KMS-11 (cell line): ENCODE measurements at regions not wholly inside any gene's neighbourhood (a gene's known extent, or its start where the extent isn't known, plus 50 kb on each side); places are given as distances from the start of the nearest gene placed in this dataset.
A peak's percentile ranks its signal among the peaks of the same experiment; 100 is the strongest.

ENCODE experiments used
- H2AFZ ChIP-seq: fragments of 200-600 bp; sonication (generic); 2 replicates; pipeline ENCODE4 v1.6.1; 2016; ENCODE audit warnings: antibody characterized with exemption, mixed run types, low read depth
- H3K27ac ChIP-seq: fragments of 200-600 bp; sonication (generic); 2 replicates; pipeline ENCODE4 v1.6.1; 2016; ENCODE audit warnings: mild to moderate bottlenecking, mixed run types
- H3K27me3 ChIP-seq: fragments of 200-600 bp; sonication (generic); 2 replicates; pipeline ENCODE4 v1.6.1; 2017; ENCODE audit warnings: mild to moderate bottlenecking, low read depth, mixed run types, moderate library complexity; ENCODE audit not compliant: insufficient read depth
- H3K36me3 ChIP-seq: fragments of 200-600 bp; sonication (generic); 2 replicates; pipeline ENCODE4 v1.6.1; 2017; ENCODE audit warnings: mild to moderate bottlenecking, mixed run types; ENCODE audit not compliant: insufficient read depth
- H3K4me1 ChIP-seq: fragments of 200-600 bp; sonication (generic); 2 replicates; pipeline ENCODE4 v1.6.1; 2016; ENCODE audit warnings: mild to moderate bottlenecking, low read depth, mixed run types; ENCODE audit not compliant: poor library complexity, severe bottlenecking
- H3K4me2 ChIP-seq: fragments of 200-600 bp; sonication (generic); 2 replicates; pipeline ENCODE4 v1.7.0; 2016; ENCODE audit warnings: mild to moderate bottlenecking, mixed run types
- H3K4me3 ChIP-seq: fragments of 200-600 bp; sonication (generic); IDR thresholded peaks from 2 replicates; pipeline ENCODE4 v1.6.1; 2017; ENCODE audit warnings: low read depth, low read length, mixed read lengths; ENCODE audit not compliant: insufficient read depth
- H3K79me2 ChIP-seq: fragments of 200-600 bp; sonication (generic); 2 replicates; pipeline ENCODE4 v1.6.1; 2016; ENCODE audit warnings: low read depth, mixed run types; ENCODE audit not compliant: insufficient read depth
- H3K9ac ChIP-seq: fragments of 200-600 bp; sonication (generic); 2 replicates; pipeline ENCODE4 v1.6.1; 2016; ENCODE audit warnings: mild to moderate bottlenecking, mixed run types
- H4K20me1 ChIP-seq: fragments of 200-600 bp; sonication (generic); 2 replicates; pipeline ENCODE4 v1.6.1; 2016; ENCODE audit warnings: mild to moderate bottlenecking, mixed run types; ENCODE audit not compliant: insufficient read depth
- TF ChIP-seq, protein P1 (sequence below): fragments of 200-600 bp; sonication (generic); conservative IDR thresholded peaks from 2 replicates; pipeline ENCODE4 v1.6.1; 2017; ENCODE audit warnings: low read depth, mild to moderate bottlenecking, antibody characterized with exemption, low read length, moderate library complexity, mixed read lengths

DNA sequence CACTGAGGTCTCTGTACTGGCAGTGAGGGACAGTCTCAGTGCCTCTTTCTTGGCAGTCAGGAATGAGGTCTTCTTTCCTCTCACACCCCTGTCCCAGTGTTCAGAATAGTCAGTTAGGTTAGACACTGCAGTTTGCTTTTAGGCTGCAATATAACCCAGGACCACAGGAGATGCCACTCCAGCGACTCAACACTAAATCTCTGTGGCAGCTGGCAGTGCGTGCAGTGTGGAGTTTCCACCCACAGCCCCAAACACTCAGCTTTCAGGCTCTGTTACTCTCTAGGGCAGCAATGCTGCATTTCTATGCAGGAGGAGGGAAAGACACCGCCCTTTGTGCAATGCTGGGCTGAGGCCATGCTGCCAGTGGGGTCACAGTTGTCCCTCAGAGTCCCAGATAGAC lies 150.2 kb upstream of the SUCLG2 start:
- Histone ChIP-seq H3K4me2 (no peak overlapping the region), H3K27ac (no peak overlapping the region), H3K4me3 (no peak overlapping the region), H3K4me1 (no peaks in the 10 kb centered on the region), H3K27me3 (no peaks in the 10 kb centered on the region), H3K79me2 (no peaks in the 10 kb centered on the region), H4K20me1 (no peaks in the 10 kb centered on the region), H3K9ac (no peak overlapping the region), H2AFZ (no peak overlapping the region), H3K36me3 (no peaks in the 10 kb centered on the region)
- TF ChIP-seq, protein P1, sequence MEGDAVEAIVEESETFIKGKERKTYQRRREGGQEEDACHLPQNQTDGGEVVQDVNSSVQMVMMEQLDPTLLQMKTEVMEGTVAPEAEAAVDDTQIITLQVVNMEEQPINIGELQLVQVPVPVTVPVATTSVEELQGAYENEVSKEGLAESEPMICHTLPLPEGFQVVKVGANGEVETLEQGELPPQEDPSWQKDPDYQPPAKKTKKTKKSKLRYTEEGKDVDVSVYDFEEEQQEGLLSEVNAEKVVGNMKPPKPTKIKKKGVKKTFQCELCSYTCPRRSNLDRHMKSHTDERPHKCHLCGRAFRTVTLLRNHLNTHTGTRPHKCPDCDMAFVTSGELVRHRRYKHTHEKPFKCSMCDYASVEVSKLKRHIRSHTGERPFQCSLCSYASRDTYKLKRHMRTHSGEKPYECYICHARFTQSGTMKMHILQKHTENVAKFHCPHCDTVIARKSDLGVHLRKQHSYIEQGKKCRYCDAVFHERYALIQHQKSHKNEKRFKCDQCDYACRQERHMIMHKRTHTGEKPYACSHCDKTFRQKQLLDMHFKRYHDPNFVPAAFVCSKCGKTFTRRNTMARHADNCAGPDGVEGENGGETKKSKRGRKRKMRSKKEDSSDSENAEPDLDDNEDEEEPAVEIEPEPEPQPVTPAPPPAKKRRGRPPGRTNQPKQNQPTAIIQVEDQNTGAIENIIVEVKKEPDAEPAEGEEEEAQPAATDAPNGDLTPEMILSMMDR, result no peak

DNA sequence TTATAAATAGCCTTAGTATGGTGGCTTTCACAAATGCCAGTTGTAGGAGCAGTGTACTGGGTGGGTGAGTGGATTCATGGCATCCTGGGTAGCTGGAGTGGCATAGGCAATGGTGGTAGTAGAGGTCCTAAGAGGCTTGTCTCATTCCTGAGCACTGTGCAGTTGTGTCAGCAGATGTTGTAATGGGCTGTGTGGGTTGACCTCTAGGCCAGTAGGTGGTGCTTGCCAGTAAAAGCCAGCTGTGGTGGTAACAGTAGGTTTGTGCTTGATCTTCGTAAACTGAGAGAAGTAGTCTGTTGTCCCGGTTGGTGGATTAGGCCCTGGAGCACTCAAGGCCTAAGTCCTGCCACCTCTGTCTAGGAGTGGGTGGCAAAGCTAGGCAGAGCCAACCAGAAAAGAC lies 149.7 kb upstream of the SUCLG2 start:
- H2AFZ ChIP-seq, result no peak overlapping the region
- no peak overlapping the region for H3K27ac ChIP-seq
- no peaks in the 10 kb centered on the region for H4K20me1 ChIP-seq
- H3K27me3 ChIP-seq, result no peaks in the 10 kb centered on the region
- H3K36me3 ChIP-seq, result no peaks in the 10 kb centered on the region
- no peak overlapping the region for H3K4me2 ChIP-seq
- TF ChIP-seq, protein P1, result no peak
- H3K79me2 ChIP-seq, result no peaks in the 10 kb centered on the region
- no peak overlapping the region for H3K4me3 ChIP-seq
- no peaks in the 10 kb centered on the region for H3K4me1 ChIP-seq
- no peak overlapping the region for H3K9ac ChIP-seq

DNA sequence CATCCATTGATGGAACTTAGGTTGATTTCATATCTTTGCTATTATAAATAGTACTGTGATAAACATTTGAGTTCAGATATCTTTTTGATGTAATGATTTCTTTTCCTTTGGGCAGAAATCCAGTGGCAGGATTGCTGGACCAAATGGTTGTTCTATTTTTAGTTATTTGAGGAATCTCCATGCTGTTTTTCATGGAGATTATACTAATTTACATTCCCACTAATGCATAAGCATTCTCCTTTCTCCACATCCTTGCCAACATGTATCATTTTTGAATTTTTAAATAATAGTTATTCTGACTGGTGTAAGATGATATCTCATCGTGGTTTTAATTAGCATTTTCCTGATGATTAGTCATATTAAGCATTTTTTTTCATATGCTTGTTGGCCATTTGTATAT lies 144.0 kb upstream of the SUCLG2 start:
- Histone ChIP-seq H3K27me3 (no peaks in the 10 kb centered on the region), H3K36me3 (no peaks in the 10 kb centered on the region), H3K9ac (no peak overlapping the region), H4K20me1 (no peaks in the 10 kb centered on the region), H3K27ac (no peak overlapping the region), H3K4me3 (no peak overlapping the region), H3K4me1 (peaks cover 12% of the 10 kb centered on the region), H3K4me2 (no peak overlapping the region), H3K79me2 (no peaks in the 10 kb centered on the region), H2AFZ (no peak overlapping the region)
- TF ChIP-seq, protein P1, result no peak

DNA sequence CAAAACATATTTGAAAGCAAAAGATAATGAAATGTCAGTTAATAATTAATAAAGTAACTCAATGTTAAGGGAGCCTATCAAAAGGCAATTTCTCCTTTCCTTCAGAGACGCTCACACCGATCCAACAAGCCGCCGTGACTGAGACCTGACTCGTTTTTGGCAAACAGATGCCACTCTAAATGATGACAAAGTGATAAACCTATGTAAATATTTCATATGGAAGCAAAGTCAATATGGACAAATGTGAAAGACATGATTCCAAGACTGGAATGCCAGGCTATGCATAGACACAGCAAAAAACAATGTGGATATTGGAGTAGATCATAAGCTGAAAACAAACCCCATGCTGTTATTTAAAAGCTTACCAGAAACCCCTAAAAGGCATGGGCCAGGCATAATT lies 137.2 kb upstream of the SUCLG2 start:
- H3K27ac ChIP-seq, result no peak overlapping the region
- no peaks in the 10 kb centered on the region for H3K27me3 ChIP-seq
- no peaks in the 10 kb centered on the region for H3K79me2 ChIP-seq
- H2AFZ ChIP-seq, result no peak overlapping the region
- no peak overlapping the region for H3K4me3 ChIP-seq
- H3K4me2 ChIP-seq, result no peak overlapping the region
- no peaks in the 10 kb centered on the region for H3K36me3 ChIP-seq
- no peak overlapping the region for H3K9ac ChIP-seq
- peaks cover 12% of the 10 kb centered on the region for H3K4me1 ChIP-seq
- TF ChIP-seq, protein P1, result no peak
- H4K20me1 ChIP-seq, result no peaks in the 10 kb centered on the region

DNA sequence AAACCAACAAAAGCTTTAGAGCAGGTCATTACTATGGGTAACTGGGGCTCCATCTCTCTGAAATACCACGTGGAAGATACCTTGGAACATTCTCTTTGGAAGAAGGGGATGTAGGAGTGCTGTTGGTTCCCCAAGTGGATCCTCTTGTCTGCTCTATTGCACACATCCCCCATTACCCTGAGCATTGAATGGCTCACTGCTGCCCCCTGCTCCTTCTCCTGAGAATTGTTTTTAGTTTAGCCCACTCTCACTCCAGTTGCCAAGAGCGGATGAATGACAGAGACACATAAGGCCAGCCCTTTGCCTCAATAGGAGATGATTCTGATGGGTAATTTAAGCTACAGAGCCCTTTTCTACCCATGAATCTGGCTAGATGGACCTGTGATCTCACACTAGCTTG lies 135.6 kb upstream of the SUCLG2 start:
- Histone ChIP-seq H3K27me3 (no peaks in the 10 kb centered on the region), H3K36me3 (no peaks in the 10 kb centered on the region), H3K4me2 (no peak overlapping the region), H3K4me1 (peaks cover 5% of the 10 kb centered on the region), H4K20me1 (no peaks in the 10 kb centered on the region), H2AFZ (no peak overlapping the region), H3K9ac (no peak overlapping the region), H3K4me3 (no peak overlapping the region), H3K27ac (no peak overlapping the region), H3K79me2 (no peaks in the 10 kb centered on the region)
- TF ChIP-seq, protein P1, result peak; percentile 62
